ENCODE measurements at regions not wholly inside any gene's neighbourhood (a gene's known extent, or its start where the extent isn't known, plus 50 kb on each side); places are given as distances from the start of the nearest gene placed in this dataset.

DNA sequence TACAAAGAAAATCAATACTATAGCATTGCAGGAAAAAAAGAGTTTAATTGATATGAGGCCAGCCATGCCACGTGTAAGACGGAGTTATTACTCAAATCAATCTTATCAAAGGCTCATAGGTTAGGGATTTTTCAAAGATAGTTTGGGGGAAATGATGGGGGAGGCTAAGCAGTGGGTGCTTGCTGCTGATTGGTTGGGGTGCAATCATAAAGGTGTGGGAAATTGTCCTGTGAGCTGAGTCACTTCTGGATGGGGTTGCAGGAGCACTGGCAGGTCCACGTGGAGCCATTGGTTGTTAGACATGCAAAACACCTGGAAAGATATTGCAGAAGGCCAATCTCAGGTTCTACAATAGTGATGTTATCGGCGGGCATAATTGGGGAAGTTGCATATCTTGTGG, 319.2 kb upstream of the COBL start:
- TF ChIP-seq, protein P1, sequence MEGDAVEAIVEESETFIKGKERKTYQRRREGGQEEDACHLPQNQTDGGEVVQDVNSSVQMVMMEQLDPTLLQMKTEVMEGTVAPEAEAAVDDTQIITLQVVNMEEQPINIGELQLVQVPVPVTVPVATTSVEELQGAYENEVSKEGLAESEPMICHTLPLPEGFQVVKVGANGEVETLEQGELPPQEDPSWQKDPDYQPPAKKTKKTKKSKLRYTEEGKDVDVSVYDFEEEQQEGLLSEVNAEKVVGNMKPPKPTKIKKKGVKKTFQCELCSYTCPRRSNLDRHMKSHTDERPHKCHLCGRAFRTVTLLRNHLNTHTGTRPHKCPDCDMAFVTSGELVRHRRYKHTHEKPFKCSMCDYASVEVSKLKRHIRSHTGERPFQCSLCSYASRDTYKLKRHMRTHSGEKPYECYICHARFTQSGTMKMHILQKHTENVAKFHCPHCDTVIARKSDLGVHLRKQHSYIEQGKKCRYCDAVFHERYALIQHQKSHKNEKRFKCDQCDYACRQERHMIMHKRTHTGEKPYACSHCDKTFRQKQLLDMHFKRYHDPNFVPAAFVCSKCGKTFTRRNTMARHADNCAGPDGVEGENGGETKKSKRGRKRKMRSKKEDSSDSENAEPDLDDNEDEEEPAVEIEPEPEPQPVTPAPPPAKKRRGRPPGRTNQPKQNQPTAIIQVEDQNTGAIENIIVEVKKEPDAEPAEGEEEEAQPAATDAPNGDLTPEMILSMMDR (IDR thresholded peaks at IDR 0.05), result no peak
- no peak for TF ChIP-seq POLR2A (IDR thresholded peaks at IDR 0.05)
